GM12878 (cell line): ENCODE measurements at regions not wholly inside any gene's neighbourhood (a gene's known extent, or its start where the extent isn't known, plus 50 kb on each side); places are given as distances from the start of the nearest gene placed in this dataset.

Experiments used
- ATAC-seq: fragments of 200-7000 bp; cut with Tn5 transposase; 3 replicates; pipeline ENCODE4 v1.9.1; 2020; ENCODE audit warnings: mild to moderate bottlenecking, moderate library complexity
- BruUV-seq: library from RNA; stranded (reverse); fragments of 400-500 nt; replicated peaks from 2 replicates; lab custom pipeline; 2021; lab: Mats Ljungman, UMichigan
- CTCF ChIA-PET: fragments of 300-600 bp; sonication (Branson Sonifier 250); formaldehyde crosslinking; extraction: SDS; loops from one replicate; lab custom pipeline; 2021; ENCODE audit warnings: inconsistent platforms; lab: Yijun Ruan, JAX
- POLR2A ChIA-PET: fragments of 350-600 bp; formaldehyde crosslinking; extraction: SDS; loops from one replicate; lab custom pipeline; 2021; ENCODE audit warnings: inconsistent platforms; lab: Charles Lee
- RAD21 ChIA-PET: fragments of 300-600 bp; sonication (Branson Sonifier 250); formaldehyde crosslinking; loops from one replicate; lab custom pipeline; 2023; ENCODE audit warnings: antibody characterized with exemption; ENCODE audit not compliant: unreplicated experiment; lab: Charles Lee
- SMC1A ChIA-PET: fragments of 300-600 bp; sonication (Branson Sonifier 250); formaldehyde crosslinking; loops from one replicate; lab custom pipeline; 2023; ENCODE audit not compliant: unreplicated experiment, uncharacterized antibody; lab: Charles Lee
- DNase-seq: peaks from one replicate; pipeline ENCODE4 v3.0.0-alpha.2; 2011; ENCODE audit warnings: low read depth, low spot score
- FAIRE-seq: peaks from 3 replicates; lab custom pipeline; 2011; peaks lifted over from hg19 to GRCh38; lab: Jason Lieb, UNC
- H2AFZ ChIP-seq: 2 replicates; pipeline ENCODE4 v1.6.0; 2011; ENCODE audit warnings: low read depth, low read length, control low read depth; ENCODE audit not compliant: control insufficient read depth
- H3K27ac ChIP-seq: 2 replicates; pipeline ENCODE4 v1.5.1; 2011; ENCODE audit warnings: control low read depth; ENCODE audit not compliant: control insufficient read depth, insufficient read depth
- H3K27me3 ChIP-seq, 2 experiments: replicated peaks in 1 of 2; 2 replicates each; pipeline versions ENCODE4 v1.6.0 to v1.6.1; 2011; ENCODE audit warnings: low read length in 1 of 2; ENCODE audit not compliant: control insufficient read depth in 2 of 2, insufficient read depth in 2 of 2
- H3K36me3 ChIP-seq, 2 experiments: 2 replicates each; pipeline ENCODE4 v1.5.1; 2011; ENCODE audit warnings: low read length in 1 of 2; ENCODE audit not compliant: control insufficient read depth in 2 of 2, insufficient read depth in 2 of 2
- H3K4me1 ChIP-seq: 2 replicates; pipeline ENCODE4 v1.6.1; 2011; ENCODE audit warnings: mild to moderate bottlenecking, low read length, moderate library complexity, mixed read lengths; ENCODE audit not compliant: control insufficient read depth, insufficient read depth
- H3K4me2 ChIP-seq: 2 replicates; pipeline ENCODE4 v1.6.0; 2011; ENCODE audit warnings: control low read depth; ENCODE audit not compliant: control insufficient read depth, insufficient read depth
- H3K4me3 ChIP-seq: fragments of 200-600 bp; sonication (generic); 2 replicates; pipeline ENCODE4 v1.5.1; 2016
- H3K79me2 ChIP-seq: 2 replicates; pipeline ENCODE4 v1.6.0; 2011; ENCODE audit warnings: low read length; ENCODE audit not compliant: control insufficient read depth, insufficient read depth
- H3K9ac ChIP-seq: 2 replicates; pipeline ENCODE4 v1.8.0; 2011; ENCODE audit warnings: low read length, control low read depth, mixed read lengths; ENCODE audit not compliant: control insufficient read depth, insufficient read depth
- H3K9me3 ChIP-seq: replicated peaks from 3 replicates; pipeline ENCODE4 v1.5.1; 2011; ENCODE audit warnings: mild to moderate bottlenecking, low read length; ENCODE audit not compliant: control insufficient read depth, insufficient read depth
- H4K20me1 ChIP-seq: 2 replicates; pipeline ENCODE4 v1.6.0; 2011; ENCODE audit not compliant: control insufficient read depth, insufficient read depth
- ATF7 ChIP-seq: fragments of 450-650 bp; IDR thresholded peaks from 2 replicates; pipeline ENCODE4 v1.6.1; 2016; ENCODE audit warnings: low read depth, mild to moderate bottlenecking
- CBFB ChIP-seq: IDR thresholded peaks from 2 replicates; pipeline ENCODE4 v1.6.1; 2016; ENCODE audit warnings: antibody characterized with exemption, low read depth
- CHD2 ChIP-seq: IDR thresholded peaks from 2 replicates; pipeline ENCODE4 v1.6.1; 2011; ENCODE audit warnings: low read depth, low read length, improper control_type of control experiment, borderline replicate concordance
- EZH2 ChIP-seq: IDR thresholded peaks from 2 replicates; pipeline ENCODE4 v1.6.1; 2012; ENCODE audit warnings: low read depth, mild to moderate bottlenecking, control low read depth, inconsistent platforms, low read length, borderline replicate concordance; ENCODE audit not compliant: control insufficient read depth
- IKZF1 ChIP-seq: fragments of 450-650 bp; conservative IDR thresholded peaks from 2 replicates; pipeline ENCODE4 v1.6.1; 2017; ENCODE audit warnings: antibody characterized with exemption, mild to moderate bottlenecking
- KLF5 ChIP-seq: fragments of 450-650 bp; IDR thresholded peaks from 2 replicates; pipeline ENCODE4 v1.6.1; 2014; ENCODE audit warnings: mild to moderate bottlenecking; ENCODE audit not compliant: partially characterized antibody
- MXI1 ChIP-seq: fragments of 150-350 bp; IDR thresholded peaks from 2 replicates; pipeline ENCODE4 v1.6.1; 2011; ENCODE audit warnings: low read depth, mild to moderate bottlenecking, inconsistent platforms, low read length, improper control_type of control experiment
- NBN ChIP-seq: fragments of 450-650 bp; IDR thresholded peaks from 2 replicates; pipeline ENCODE4 v1.6.1; 2016
- NRF1 ChIP-seq: conservative IDR thresholded peaks from 2 replicates; pipeline ENCODE4 v1.6.1; 2011; ENCODE audit warnings: mild to moderate bottlenecking, low read depth, low read length, improper control_type of control experiment
- PAX8 ChIP-seq: fragments of 450-650 bp; IDR thresholded peaks from 2 replicates; pipeline ENCODE4 v1.6.1; 2017; ENCODE audit warnings: mild to moderate bottlenecking, moderate library complexity
- POLR2AphosphoS5 ChIP-seq: IDR thresholded peaks from 2 replicates; pipeline ENCODE4 v1.6.1; 2011; ENCODE audit warnings: mild to moderate bottlenecking, low read length, inconsistent platforms
- SP1 ChIP-seq: IDR thresholded peaks from one replicate; pipeline ENCODE4 v1.6.1; 2011; ENCODE audit warnings: low read depth, low read length
- USF2 ChIP-seq: IDR thresholded peaks from 2 replicates; pipeline ENCODE4 v1.6.1; 2011; ENCODE audit warnings: low read depth, low read length, improper control_type of control experiment, borderline replicate concordance
- YY1 ChIP-seq: IDR thresholded peaks from 2 replicates; pipeline ENCODE4 v1.6.1; 2011; ENCODE audit warnings: low read depth, mild to moderate bottlenecking, low read length
- ZBTB4 ChIP-seq: fragments of 450-650 bp; formaldehyde crosslinking; IDR thresholded peaks from 2 replicates; pipeline ENCODE4 v1.4.0; 2022; ENCODE audit warnings: mild to moderate bottlenecking, moderate library complexity
- WGBS: methylation state at CpG from one replicate; pipeline ENCODE4 v1.1.6; 2016; ENCODE audit warnings: low lambda C conversion rate; ENCODE audit not compliant: insufficient replicate concordance, insufficient coverage; ENCODE audit errors: missing lambda C conversion rate; 5-methylcytosine and 5-hydroxymethylcytosine counted together
- in situ Hi-C: fragments of 300-500 bp; cut with MboI; formaldehyde crosslinking; loops from 9 replicates; pipeline ENCODE4 v1.14.3; 2018; ENCODE audit warnings: mixed read lengths
- intact Hi-C: fragments of 100-400 bp; cut with micrococcal nuclease; formaldehyde crosslinking; loops from one replicate; pipeline ENCODE4 v1.14.2; 2022; ENCODE audit not compliant: unreplicated experiment

GRCh38 chr1:114302821-114303220 is 149.2 kb upstream of the SYT6 start:
- CTCF ChIA-PET: interaction anchor here (2.2 kb wide), 1 partner anchor 22 kb away, joined by 7 read pairs; no protein-coding TSS in a partner anchor
- BruUV-seq: no TSS peak
- no peak for FAIRE-seq

More at GRCh38 chr1:114302821-114303220, 149.2 kb upstream of the SYT6 start:
- ChIA-PET RAD21 (no interaction called here), POLR2A (interaction anchor here (0.7 kb wide), 1 partner anchor 9 kb away, joined by 4 read pairs; no protein-coding TSS in a partner anchor), SMC1A (no interaction called here)
- intact Hi-C loops: no loop called here
- H3K27me3 ChIP-seq: peaks cover 0 to 1% of the 10 kb centered on the region in 2 experiments; a peak in 1 of 4 replicates
- no peak for ATAC-seq
- no peak overlapping the region for H2AFZ ChIP-seq
- no peaks in the 10 kb centered on the region for H3K4me1 ChIP-seq
- DNase-seq: no peak
- H3K4me2 ChIP-seq: no peak overlapping the region
- in situ Hi-C loops: no loop called here
- H3K27ac ChIP-seq: no peak overlapping the region
- no peaks in the 10 kb centered on the region for H3K79me2 ChIP-seq
- no peak for TF ChIP-seq ZBTB4 (CRISPR knock-in tag)
- TF ChIP-seq EZH2: no peak
- no peak for TF ChIP-seq CBFB
- TF ChIP-seq SP1: no peak
- no peak for TF ChIP-seq IKZF1
- no peak for TF ChIP-seq NBN
- no peak for TF ChIP-seq USF2
- TF ChIP-seq KLF5: no peak
- no peak for TF ChIP-seq CHD2
- no peak for TF ChIP-seq MXI1
- no peak for TF ChIP-seq ATF7
- TF ChIP-seq POLR2AphosphoS5: no peak
- TF ChIP-seq PAX8: no peak
- TF ChIP-seq NRF1: no peak
- TF ChIP-seq YY1: no peak
- H3K9ac ChIP-seq: no peak overlapping the region
- no peaks in the 10 kb centered on the region for H3K9me3 ChIP-seq
- no peak overlapping the region for H3K4me3 ChIP-seq
- no peaks in the 10 kb centered on the region for H3K36me3 ChIP-seq
- WGBS: 21% methylated on average over 2 of the region's 2 CpGs
- no peaks in the 10 kb centered on the region for H4K20me1 ChIP-seq
